GM12878 (cell line): ENCODE measurements at regions not wholly inside any gene's neighbourhood (a gene's known extent, or its start where the extent isn't known, plus 50 kb on each side); places are given as distances from the start of the nearest gene placed in this dataset.

Experiments used
- ATAC-seq: fragments of 200-7000 bp; cut with Tn5 transposase; 3 replicates; pipeline ENCODE4 v1.9.1; 2020; ENCODE audit warnings: mild to moderate bottlenecking, moderate library complexity
- BruUV-seq: library from RNA; stranded (reverse); fragments of 400-500 nt; replicated peaks from 2 replicates; lab custom pipeline; 2021; lab: Mats Ljungman, UMichigan
- CTCF ChIA-PET: fragments of 300-600 bp; sonication (Branson Sonifier 250); formaldehyde crosslinking; extraction: SDS; loops from one replicate; lab custom pipeline; 2021; ENCODE audit warnings: inconsistent platforms; lab: Yijun Ruan, JAX
- POLR2A ChIA-PET: fragments of 350-600 bp; formaldehyde crosslinking; extraction: SDS; loops from one replicate; lab custom pipeline; 2021; ENCODE audit warnings: inconsistent platforms; lab: Charles Lee
- RAD21 ChIA-PET: fragments of 300-600 bp; sonication (Branson Sonifier 250); formaldehyde crosslinking; loops from one replicate; lab custom pipeline; 2023; ENCODE audit warnings: antibody characterized with exemption; ENCODE audit not compliant: unreplicated experiment; lab: Charles Lee
- SMC1A ChIA-PET: fragments of 300-600 bp; sonication (Branson Sonifier 250); formaldehyde crosslinking; loops from one replicate; lab custom pipeline; 2023; ENCODE audit not compliant: unreplicated experiment, uncharacterized antibody; lab: Charles Lee
- DNase-seq: peaks from one replicate; pipeline ENCODE4 v3.0.0-alpha.2; 2011; ENCODE audit warnings: low read depth, low spot score
- FAIRE-seq: peaks from 3 replicates; lab custom pipeline; 2011; peaks lifted over from hg19 to GRCh38; lab: Jason Lieb, UNC
- H2AFZ ChIP-seq: 2 replicates; pipeline ENCODE4 v1.6.0; 2011; ENCODE audit warnings: low read depth, low read length, control low read depth; ENCODE audit not compliant: control insufficient read depth
- H3K27ac ChIP-seq: 2 replicates; pipeline ENCODE4 v1.5.1; 2011; ENCODE audit warnings: control low read depth; ENCODE audit not compliant: control insufficient read depth, insufficient read depth
- H3K27me3 ChIP-seq, 2 experiments: replicated peaks in 1 of 2; 2 replicates each; pipeline versions ENCODE4 v1.6.0 to v1.6.1; 2011; ENCODE audit warnings: low read length in 1 of 2; ENCODE audit not compliant: control insufficient read depth in 2 of 2, insufficient read depth in 2 of 2
- H3K36me3 ChIP-seq, 2 experiments: 2 replicates each; pipeline ENCODE4 v1.5.1; 2011; ENCODE audit warnings: low read length in 1 of 2; ENCODE audit not compliant: control insufficient read depth in 2 of 2, insufficient read depth in 2 of 2
- H3K4me1 ChIP-seq: 2 replicates; pipeline ENCODE4 v1.6.1; 2011; ENCODE audit warnings: mild to moderate bottlenecking, low read length, moderate library complexity, mixed read lengths; ENCODE audit not compliant: control insufficient read depth, insufficient read depth
- H3K4me2 ChIP-seq: 2 replicates; pipeline ENCODE4 v1.6.0; 2011; ENCODE audit warnings: control low read depth; ENCODE audit not compliant: control insufficient read depth, insufficient read depth
- H3K4me3 ChIP-seq: fragments of 200-600 bp; sonication (generic); 2 replicates; pipeline ENCODE4 v1.5.1; 2016
- H3K79me2 ChIP-seq: 2 replicates; pipeline ENCODE4 v1.6.0; 2011; ENCODE audit warnings: low read length; ENCODE audit not compliant: control insufficient read depth, insufficient read depth
- H3K9ac ChIP-seq: 2 replicates; pipeline ENCODE4 v1.8.0; 2011; ENCODE audit warnings: low read length, control low read depth, mixed read lengths; ENCODE audit not compliant: control insufficient read depth, insufficient read depth
- H3K9me3 ChIP-seq: replicated peaks from 3 replicates; pipeline ENCODE4 v1.5.1; 2011; ENCODE audit warnings: mild to moderate bottlenecking, low read length; ENCODE audit not compliant: control insufficient read depth, insufficient read depth
- H4K20me1 ChIP-seq: 2 replicates; pipeline ENCODE4 v1.6.0; 2011; ENCODE audit not compliant: control insufficient read depth, insufficient read depth
- BCLAF1 ChIP-seq: fragments of 450-650 bp; IDR thresholded peaks from 2 replicates; pipeline ENCODE4 v1.6.1; 2017; ENCODE audit warnings: antibody characterized with exemption, mild to moderate bottlenecking, moderate library complexity
- BMI1 ChIP-seq: fragments of 450-650 bp; IDR thresholded peaks from 2 replicates; pipeline ENCODE4 v1.6.1; 2016; ENCODE audit warnings: mild to moderate bottlenecking, moderate library complexity, borderline replicate concordance
- CBX3 ChIP-seq: fragments of 200-600 bp; sonication (generic); IDR thresholded peaks from 2 replicates; pipeline ENCODE4 v1.6.1; 2016; ENCODE audit warnings: low read depth, borderline replicate concordance
- CHD1 ChIP-seq: IDR thresholded peaks from 2 replicates; pipeline ENCODE4 v1.6.1; 2012; ENCODE audit warnings: low read depth, low read length, improper control_type of control experiment
- E4F1 ChIP-seq: fragments of 450-650 bp; IDR thresholded peaks from 2 replicates; pipeline ENCODE4 v1.6.1; 2018; ENCODE audit warnings: borderline replicate concordance, mild to moderate bottlenecking; ENCODE audit not compliant: partially characterized antibody
- ELK1 ChIP-seq: IDR thresholded peaks from 2 replicates; pipeline ENCODE4 v1.6.1; 2012; ENCODE audit warnings: low read depth, low read length, improper control_type of control experiment
- FOXK2 ChIP-seq: fragments of 450-650 bp; IDR thresholded peaks from 2 replicates; pipeline ENCODE4 v1.6.1; 2017; ENCODE audit warnings: mild to moderate bottlenecking, moderate library complexity
- MEF2A ChIP-seq: IDR thresholded peaks from 2 replicates; pipeline ENCODE4 v1.6.1; 2011; ENCODE audit warnings: low read depth, mild to moderate bottlenecking, low read length, moderate library complexity; ENCODE audit not compliant: insufficient read depth
- MLLT1 ChIP-seq: fragments of 450-650 bp; IDR thresholded peaks from 2 replicates; pipeline ENCODE4 v1.6.1; 2016; ENCODE audit warnings: mild to moderate bottlenecking
- MYC ChIP-seq: IDR thresholded peaks from 2 replicates; pipeline ENCODE4 v1.6.1; 2011; ENCODE audit warnings: mild to moderate bottlenecking, low read length, moderate library complexity, inconsistent platforms; ENCODE audit not compliant: insufficient read depth, insufficient replicate concordance, insufficient read length, severe bottlenecking
- NFYB ChIP-seq: IDR thresholded peaks from 2 replicates; pipeline ENCODE4 v1.6.1; 2011; ENCODE audit warnings: low read depth, mild to moderate bottlenecking, low read length, improper control_type of control experiment, moderate library complexity; ENCODE audit not compliant: insufficient read depth
- NR2C1 ChIP-seq: fragments of 450-650 bp; IDR thresholded peaks from 2 replicates; pipeline ENCODE4 v1.6.1; 2017; ENCODE audit warnings: antibody characterized with exemption, mild to moderate bottlenecking, moderate library complexity
- NR2C2 ChIP-seq: IDR thresholded peaks from 2 replicates; pipeline ENCODE4 v1.6.1; 2011; ENCODE audit warnings: borderline replicate concordance, low read depth; ENCODE audit not compliant: control insufficient read depth, insufficient read length
- RAD51 ChIP-seq: fragments of 450-650 bp; IDR thresholded peaks from 2 replicates; pipeline ENCODE4 v1.6.1; 2016; ENCODE audit warnings: moderate library complexity, mild to moderate bottlenecking, inconsistent platforms
- SIX5 ChIP-seq: IDR thresholded peaks from 2 replicates; pipeline ENCODE4 v1.6.1; 2011; ENCODE audit warnings: mild to moderate bottlenecking, low read depth, low read length, moderate library complexity; ENCODE audit not compliant: severe bottlenecking
- WGBS: methylation state at CpG from one replicate; pipeline ENCODE4 v1.1.6; 2016; ENCODE audit warnings: low lambda C conversion rate; ENCODE audit not compliant: insufficient replicate concordance, insufficient coverage; ENCODE audit errors: missing lambda C conversion rate; 5-methylcytosine and 5-hydroxymethylcytosine counted together
- in situ Hi-C: fragments of 300-500 bp; cut with MboI; formaldehyde crosslinking; loops from 9 replicates; pipeline ENCODE4 v1.14.3; 2018; ENCODE audit warnings: mixed read lengths
- intact Hi-C: fragments of 100-400 bp; cut with micrococcal nuclease; formaldehyde crosslinking; loops from one replicate; pipeline ENCODE4 v1.14.2; 2022; ENCODE audit not compliant: unreplicated experiment

- DNase-seq (no peak), ATAC-seq (no peak), FAIRE-seq (no peak)
- Histone ChIP-seq H3K27me3 (no peaks in the 10 kb centered on the region), H3K36me3 (no peaks in the 10 kb centered on the region), H2AFZ (no peak overlapping the region), H3K9me3 (no peaks in the 10 kb centered on the region; the same call in 2 of the 3 replicates), H3K4me2 (no peak overlapping the region), H3K79me2 (no peaks in the 10 kb centered on the region), H3K4me1 (no peaks in the 10 kb centered on the region), H3K9ac (no peak overlapping the region), H4K20me1 (no peaks in the 10 kb centered on the region), H3K27ac (no peak overlapping the region), H3K4me3 (no peak overlapping the region)
- no TSS peak for BruUV-seq
- POLR2A ChIA-PET: no interaction called here
- CTCF ChIA-PET: no interaction called here
- intact Hi-C loops (no loop called here), in situ Hi-C loops (no loop called here)
- TF ChIP-seq BMI1 (no peak), CBX3 (no peak), MLLT1 (no peak), MEF2A (no peak), CHD1 (no peak), FOXK2 (no peak), MYC (no peak), NR2C2 (no peak), ELK1 (no peak), NFYB (no peak), SIX5 (no peak), E4F1 (no peak), RAD51 (no peak), BCLAF1 (no peak), NR2C1 (no peak)
- SMC1A ChIA-PET: no interaction called here
- 37% methylated on average over 31 of the region's 34 CpGs for WGBS
- RAD21 ChIA-PET: no interaction called here
Observed at GRCh38 chr22:49298834-49299750, 528.6 kb downstream of the BRD1 start.
